ENCODE measurements at regions not wholly inside any gene's neighbourhood (a gene's known extent, or its start where the extent isn't known, plus 50 kb on each side); places are given as distances from the start of the nearest gene placed in this dataset.

- Histone ChIP-seq H3K4me1 (ENCODE audit: control insufficient read depth, insufficient read depth, low read length) (no peaks in the 10 kb centered on the region), H3K27ac (ENCODE audit: low read length) (no peak overlapping the region), H3K36me3 (ENCODE audit: control insufficient read depth, insufficient read depth, low read length) (no peaks in the 10 kb centered on the region), H3K9me3 (ENCODE audit: control insufficient read depth, insufficient read depth, low read depth, low read length) (no peaks in the 10 kb centered on the region), H3K4me3 (ENCODE audit: low read depth in 2 of 2, low read length in 2 of 2) (no peak overlapping the region), H3K27me3 (ENCODE audit: control insufficient read depth, insufficient read depth, low read length) (peaks cover 5% of the 10 kb centered on the region)
- intact Hi-C loops (cut with micrococcal nuclease; ENCODE audit: unreplicated experiment) (no loop called here), in situ Hi-C loops (cut with HindIII; ENCODE audit: low pct_unique_long_range_greater_than_20kb, low sequenced_read_pairs) (no loop called here)
- BruUV-seq (replicated peaks): no TSS peak
- POLR2A ChIA-PET: no interaction called here
- DNase-seq (ENCODE audit: low read depth, low spot score) (no peak), ATAC-seq (no peak)
- no peak for TF ChIP-seq TCF7L2 (IDR thresholded peaks at IDR 0.05; ENCODE audit: low read depth, low read length)
- TF ChIP-seq CTCF (IDR thresholded peaks at IDR 0.05): no peak
- TF ChIP-seq POLR2AphosphoS5 (IDR thresholded peaks at IDR 0.05; ENCODE audit: low read depth, low read length): no peak
- no peak for TF ChIP-seq REST (IDR thresholded peaks at IDR 0.05; ENCODE audit: insufficient read depth in 1 of 2, low read depth in 2 of 2, low read length in 1 of 2)
- TF ChIP-seq SIN3A (IDR thresholded peaks at IDR 0.05; ENCODE audit: borderline replicate concordance, insufficient read depth, low read depth, low read length): no peak
- CTCF ChIA-PET: no interaction called here
Measured at GRCh38 chr11:19607656-19608360, 104.8 kb upstream of the NAV2 start.

GRCh38 chr11:19606856-19607655, 105.6 kb upstream of the NAV2 start:
- H3K27ac ChIP-seq (ENCODE audit: low read length): no peak overlapping the region
- H3K4me1 ChIP-seq (ENCODE audit: control insufficient read depth, insufficient read depth, low read length): no peaks in the 10 kb centered on the region
- BruUV-seq (replicated peaks): no TSS peak
- ATAC-seq: no peak
- H3K27me3 ChIP-seq (ENCODE audit: control insufficient read depth, insufficient read depth, low read length): peaks cover 5% of the 10 kb centered on the region
- TF ChIP-seq POLR2AphosphoS5 (IDR thresholded peaks at IDR 0.05; ENCODE audit: low read depth, low read length) (no peak), TCF7L2 (IDR thresholded peaks at IDR 0.05; ENCODE audit: low read depth, low read length) (no peak), SIN3A (IDR thresholded peaks at IDR 0.05; ENCODE audit: borderline replicate concordance, insufficient read depth, low read depth, low read length) (no peak), CTCF (IDR thresholded peaks at IDR 0.05) (no peak), REST (IDR thresholded peaks at IDR 0.05; ENCODE audit: insufficient read depth in 1 of 2, low read depth in 2 of 2, low read length in 1 of 2) (no peak)
- ChIA-PET CTCF (no interaction called here), POLR2A (no interaction called here)
- intact Hi-C loops (cut with micrococcal nuclease; ENCODE audit: unreplicated experiment): no loop called here
- no peaks in the 10 kb centered on the region for H3K9me3 ChIP-seq (ENCODE audit: control insufficient read depth, insufficient read depth, low read depth, low read length)
- in situ Hi-C loops (cut with HindIII; ENCODE audit: low pct_unique_long_range_greater_than_20kb, low sequenced_read_pairs): no loop called here
- H3K4me3 ChIP-seq (ENCODE audit: low read depth in 2 of 2, low read length in 2 of 2): no peak overlapping the region
- DNase-seq (ENCODE audit: low read depth, low spot score): no peak
- no peaks in the 10 kb centered on the region for H3K36me3 ChIP-seq (ENCODE audit: control insufficient read depth, insufficient read depth, low read length)
